ENCODE measurements at regions not wholly inside any gene's neighbourhood (a gene's known extent, or its start where the extent isn't known, plus 50 kb on each side); places are given as distances from the start of the nearest gene placed in this dataset.

DNA sequence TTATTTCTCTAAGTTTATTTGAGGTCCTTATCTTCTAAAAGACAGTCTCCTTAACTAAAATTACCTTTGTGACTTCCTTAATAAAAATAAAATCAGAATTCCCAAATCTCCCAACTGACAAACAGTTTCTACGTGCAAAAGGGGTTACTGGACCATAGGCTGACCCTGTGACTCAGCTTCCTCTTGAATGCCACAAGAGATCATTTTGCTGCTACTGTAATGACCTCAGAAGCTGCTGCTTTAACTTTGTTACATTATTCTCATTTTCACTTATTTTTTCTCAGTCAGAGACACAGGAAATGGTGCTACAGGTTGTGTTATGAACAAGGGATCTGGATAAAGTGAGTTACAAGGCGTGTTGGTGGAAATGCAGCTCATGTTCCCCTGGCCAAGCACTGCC lies 132.2 kb upstream of the TMTC2 start:
- H2BK12ac ChIP-seq (ENCODE audit: low read depth, low read length) = no peak overlapping the region
- no peak overlapping the region for H3K18ac ChIP-seq (ENCODE audit: extremely low read depth, low read length)
- no peak overlapping the region for H3K4me3 ChIP-seq (ENCODE audit: extremely low read depth in 1 of 4, insufficient read depth in 2 of 4, low read depth in 3 of 4, low read length in 4 of 4)
- H3K79me2 ChIP-seq (ENCODE audit: control insufficient read depth in 1 of 2, insufficient read depth in 2 of 2, low read length in 2 of 2) = no peaks in the 10 kb centered on the region
- no peaks in the 10 kb centered on the region for H3K27me3 ChIP-seq (replicated peaks in 1 of 4; ENCODE audit: control insufficient read depth in 3 of 4, extremely low read depth in 1 of 4, insufficient read depth in 3 of 4, low read length in 3 of 4)
- H4K8ac ChIP-seq (ENCODE audit: extremely low read depth, insufficient read depth, low read length) = no peak overlapping the region
- no peak overlapping the region for H3K4me2 ChIP-seq (ENCODE audit: insufficient read depth in 1 of 2, low read depth in 2 of 2, low read length in 2 of 2)
- DNase-seq (ENCODE audit: low read depth in 1 of 2, low spot score in 2 of 2) = no peak
- H3K23me2 ChIP-seq (ENCODE audit: low read depth, low read length) = no peaks in the 10 kb centered on the region
- no peaks in the 10 kb centered on the region for H3K4me1 ChIP-seq (replicated peaks in 1 of 4; ENCODE audit: control insufficient read depth in 3 of 4, insufficient read depth in 4 of 4, low read length in 3 of 4)
- H3K27ac ChIP-seq (ENCODE audit: low read depth, low read length) = no peak overlapping the region
- H3K9me3 ChIP-seq (ENCODE audit: insufficient read depth in 2 of 2, low read depth in 1 of 2, low read length in 1 of 2) = peaks cover 0 to 3% of the 10 kb centered on the region in 2 experiments; a peak in 1 of 4 replicates
- 80% methylated on average over 2 of the region's 2 CpGs; no CpG with 5 or more reads in 1 of the 2 experiments for WGBS, 2 experiments (ENCODE audit: extremely low coverage in 1 of 2, insufficient coverage in 1 of 2, insufficient read length in 1 of 2, insufficient replicate concordance in 2 of 2, low coverage in 1 of 2, low lambda C conversion rate in 2 of 2, missing lambda C conversion rate in 1 of 2)
- H3K56ac ChIP-seq (replicated peaks; ENCODE audit: insufficient read length, low read depth, low read length) = no peak overlapping the region
- ChIA-PET CTCF (ENCODE audit: partially characterized antibody) (interaction anchor here (1.2 kb wide), 1 partner anchor 72 kb away, joined by 4 read pairs; no protein-coding TSS in a partner anchor), POLR2A (ENCODE audit: partially characterized antibody) (no interaction called here)
- H3K79me1 ChIP-seq (ENCODE audit: low read depth, low read length) = no peaks in the 10 kb centered on the region
- H2AFZ ChIP-seq (ENCODE audit: low read length) = no peak overlapping the region; the same call in 1 of the 2 replicates
- no peaks in the 10 kb centered on the region for H3K36me3 ChIP-seq (ENCODE audit: control insufficient read depth in 2 of 4, insufficient read depth in 4 of 4, low read length in 3 of 4)
- no peak overlapping the region for H3K9ac ChIP-seq (replicated peaks in 1 of 4; ENCODE audit: extremely low read depth in 1 of 4, low read depth in 3 of 4, low read length in 3 of 4)
- no peak overlapping the region for H2AK5ac ChIP-seq (ENCODE audit: low read depth, low read length)
- TF ChIP-seq, protein P1, sequence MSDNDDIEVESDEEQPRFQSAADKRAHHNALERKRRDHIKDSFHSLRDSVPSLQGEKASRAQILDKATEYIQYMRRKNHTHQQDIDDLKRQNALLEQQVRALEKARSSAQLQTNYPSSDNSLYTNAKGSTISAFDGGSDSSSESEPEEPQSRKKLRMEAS (IDR thresholded peaks at IDR 0.05) = no peak
- TF ChIP-seq CHD2 (IDR thresholded peaks at IDR 0.05; ENCODE audit: low read length) = no peak
- TF ChIP-seq RBBP5 (IDR thresholded peaks at IDR 0.05; ENCODE audit: borderline replicate concordance, low read depth, low read length) = no peak
- TF ChIP-seq SP4 (IDR thresholded peaks at IDR 0.05; ENCODE audit: low read length) = no peak
- TF ChIP-seq, protein P2, sequence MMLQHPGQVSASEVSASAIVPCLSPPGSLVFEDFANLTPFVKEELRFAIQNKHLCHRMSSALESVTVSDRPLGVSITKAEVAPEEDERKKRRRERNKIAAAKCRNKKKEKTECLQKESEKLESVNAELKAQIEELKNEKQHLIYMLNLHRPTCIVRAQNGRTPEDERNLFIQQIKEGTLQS (IDR thresholded peaks at IDR 0.05; ENCODE audit: insufficient read depth, low read depth, low read length) = no peak
- no peak for TF ChIP-seq BRCA1 (IDR thresholded peaks at IDR 0.05; ENCODE audit: low read depth, low read length)
- no peak for TF ChIP-seq CBX5 (IDR thresholded peaks at IDR 0.05; ENCODE audit: low read depth, low read length)
- TF ChIP-seq KDM4A (IDR thresholded peaks at IDR 0.05; ENCODE audit: low read depth, low read length, severe bottlenecking) = no peak
- no peak for TF ChIP-seq YY1 (IDR thresholded peaks at IDR 0.05; ENCODE audit: low read depth, low read length)
- H4K20me1 ChIP-seq (replicated peaks in 1 of 2; ENCODE audit: control insufficient read depth in 1 of 2, insufficient read depth in 2 of 2, low read length in 2 of 2) = no peaks in the 10 kb centered on the region
- FAIRE-seq = no peak
- H2BK15ac ChIP-seq (ENCODE audit: low read length) = no peak overlapping the region
- H4K5ac ChIP-seq (ENCODE audit: insufficient read length, low read depth, low read length) = no peak overlapping the region
- no peak overlapping the region for H2BK5ac ChIP-seq (ENCODE audit: low read depth, low read length)
- H3K23ac ChIP-seq (ENCODE audit: insufficient read length) = no peak overlapping the region
- no peak overlapping the region for H4K91ac ChIP-seq (replicated peaks; ENCODE audit: insufficient read length, low read length)
- no peak overlapping the region for H2BK120ac ChIP-seq (replicated peaks; ENCODE audit: low read depth, low read length)
- no peak overlapping the region for H3K4ac ChIP-seq (replicated peaks; ENCODE audit: insufficient read length, low read depth, low read length)
- H2BK20ac ChIP-seq (ENCODE audit: low read length) = no peak overlapping the region
- H3K14ac ChIP-seq (ENCODE audit: insufficient read length) = no peak overlapping the region
